GM12864 (cell line): ENCODE measurements at regions not wholly inside any gene's neighbourhood (a gene's known extent, or its start where the extent isn't known, plus 50 kb on each side); places are given as distances from the start of the nearest gene placed in this dataset.

ENCODE experiments used
- DNase-seq: peaks from one replicate; pipeline ENCODE4 v3.0.0-alpha.2; 2011; ENCODE audit warnings: low read depth
- H3K4me3 ChIP-seq: 2 replicates; pipeline ENCODE4 v1.5.1; 2011; ENCODE audit warnings: mild to moderate bottlenecking, low read depth, low read length, control low read depth
- TF ChIP-seq, protein P1 (sequence below): IDR thresholded peaks from 2 replicates; pipeline ENCODE4 v1.5.1; 2011; ENCODE audit warnings: low read depth, mild to moderate bottlenecking, moderate library complexity, low read length, control low read depth, inconsistent platforms; ENCODE audit errors: missing control alignments

DNA sequence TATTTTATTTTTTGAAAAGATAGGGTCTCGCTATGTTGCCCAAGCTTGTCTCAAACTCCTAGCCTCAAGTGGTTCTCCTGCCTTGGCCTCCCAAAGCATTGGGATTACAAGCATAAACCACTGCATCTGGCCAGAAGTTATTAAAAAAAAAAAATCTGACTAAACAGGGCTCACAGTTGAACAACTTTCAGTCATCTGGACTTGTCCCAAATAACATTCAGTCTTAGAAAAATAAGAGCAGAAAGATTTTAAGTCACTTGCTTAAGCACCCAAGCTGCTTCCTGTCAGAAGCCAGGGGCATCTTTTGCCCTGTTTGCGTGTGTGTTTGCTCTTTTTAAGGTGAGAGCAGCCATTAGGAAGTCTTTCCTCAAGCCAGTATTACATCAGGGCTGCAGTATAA, 286.8 kb downstream of the LMO4 start:
- TF ChIP-seq, protein P1, sequence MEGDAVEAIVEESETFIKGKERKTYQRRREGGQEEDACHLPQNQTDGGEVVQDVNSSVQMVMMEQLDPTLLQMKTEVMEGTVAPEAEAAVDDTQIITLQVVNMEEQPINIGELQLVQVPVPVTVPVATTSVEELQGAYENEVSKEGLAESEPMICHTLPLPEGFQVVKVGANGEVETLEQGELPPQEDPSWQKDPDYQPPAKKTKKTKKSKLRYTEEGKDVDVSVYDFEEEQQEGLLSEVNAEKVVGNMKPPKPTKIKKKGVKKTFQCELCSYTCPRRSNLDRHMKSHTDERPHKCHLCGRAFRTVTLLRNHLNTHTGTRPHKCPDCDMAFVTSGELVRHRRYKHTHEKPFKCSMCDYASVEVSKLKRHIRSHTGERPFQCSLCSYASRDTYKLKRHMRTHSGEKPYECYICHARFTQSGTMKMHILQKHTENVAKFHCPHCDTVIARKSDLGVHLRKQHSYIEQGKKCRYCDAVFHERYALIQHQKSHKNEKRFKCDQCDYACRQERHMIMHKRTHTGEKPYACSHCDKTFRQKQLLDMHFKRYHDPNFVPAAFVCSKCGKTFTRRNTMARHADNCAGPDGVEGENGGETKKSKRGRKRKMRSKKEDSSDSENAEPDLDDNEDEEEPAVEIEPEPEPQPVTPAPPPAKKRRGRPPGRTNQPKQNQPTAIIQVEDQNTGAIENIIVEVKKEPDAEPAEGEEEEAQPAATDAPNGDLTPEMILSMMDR, result no peak

DNA sequence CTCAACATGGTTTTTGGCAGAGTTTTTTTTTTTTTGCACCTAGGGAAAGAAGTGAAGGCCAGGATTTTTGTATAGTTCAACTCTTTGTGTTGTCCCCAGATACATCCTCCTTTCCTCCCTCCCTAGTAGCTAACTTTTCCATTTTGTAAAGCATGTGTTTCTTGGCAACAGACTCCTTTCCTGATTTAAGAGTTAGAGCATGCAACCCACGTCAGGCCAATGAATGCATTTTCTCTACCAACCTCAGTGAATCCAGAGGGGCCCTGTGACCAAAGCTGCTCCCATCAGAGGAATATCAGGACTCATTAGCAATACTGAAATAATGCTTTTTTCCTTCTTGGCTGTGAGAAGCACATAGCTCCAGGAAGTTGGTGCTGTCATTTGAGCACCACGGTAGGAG, 287.2 kb downstream of the LMO4 start:
- no peak for DNase-seq
- no peak overlapping the region for H3K4me3 ChIP-seq
- TF ChIP-seq, protein P1, result no peak

More for the DNA sequence above, 286.8 kb downstream of the LMO4 start:
- DNase-seq, result no peak
- no peak overlapping the region for H3K4me3 ChIP-seq

DNA sequence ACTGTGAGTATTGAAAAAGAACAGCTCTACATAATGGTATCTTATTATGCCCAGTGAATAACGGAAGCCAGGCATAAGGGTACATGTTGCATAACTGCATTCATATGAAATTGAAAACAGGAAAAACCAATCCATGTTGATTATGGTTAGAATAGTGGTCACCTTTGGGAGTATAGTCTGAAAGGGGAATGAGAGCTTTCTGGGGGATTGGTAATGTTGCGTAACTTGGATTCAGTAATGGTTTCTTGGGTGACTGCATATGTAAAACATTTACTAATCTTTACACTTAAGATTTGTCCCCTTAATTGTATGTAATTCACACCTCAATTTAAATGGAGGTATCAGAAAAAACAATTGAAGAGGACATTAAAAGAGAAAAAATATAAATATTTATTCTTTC, 292.1 kb downstream of the LMO4 start:
- no peak for DNase-seq
- H3K4me3 ChIP-seq, result no peak overlapping the region
- TF ChIP-seq, protein P1, result no peak

DNA sequence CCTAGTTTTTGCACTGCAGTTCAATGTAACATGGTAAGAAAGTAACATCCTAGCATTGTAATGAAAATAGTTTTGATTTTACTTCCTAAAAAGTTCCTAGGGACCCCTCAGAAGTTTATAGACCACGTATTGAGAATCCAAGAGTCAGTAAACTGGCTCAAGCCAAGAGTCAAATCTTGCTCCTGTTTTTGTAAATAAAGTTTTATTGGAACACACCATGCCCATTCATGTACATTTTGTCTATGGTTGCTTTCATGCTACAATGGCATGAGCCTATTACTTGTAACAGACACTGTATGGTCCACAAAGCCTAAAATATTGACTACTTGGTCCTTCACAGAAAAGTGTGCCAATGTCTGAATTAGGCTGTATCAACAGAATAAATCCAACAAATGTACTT, 301.0 kb downstream of the LMO4 start:
- DNase-seq, result no peak
- TF ChIP-seq, protein P1, result no peak
- H3K4me3 ChIP-seq, result no peak overlapping the region

DNA sequence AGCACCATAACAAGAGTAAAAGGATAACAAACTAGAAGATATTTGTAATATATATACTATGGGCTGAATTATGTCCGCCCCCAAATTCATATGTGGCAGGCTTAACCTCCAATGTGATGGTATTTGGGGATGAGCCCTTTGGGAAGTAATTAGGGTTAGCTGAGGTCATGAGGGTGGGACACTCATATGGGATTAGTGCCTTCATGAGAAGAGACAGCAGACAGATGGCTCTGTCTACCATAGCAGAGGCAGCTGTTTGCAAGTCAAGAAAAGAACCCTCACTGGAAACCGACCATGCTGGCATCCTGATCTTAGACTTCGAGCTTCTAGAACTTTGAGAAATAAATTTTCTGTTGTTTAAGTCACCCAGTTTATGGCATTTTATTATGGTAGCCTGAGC, 303.6 kb downstream of the LMO4 start:
- H3K4me3 ChIP-seq, result no peak overlapping the region
- TF ChIP-seq, protein P1, result no peak
- DNase-seq, result no peak

DNA sequence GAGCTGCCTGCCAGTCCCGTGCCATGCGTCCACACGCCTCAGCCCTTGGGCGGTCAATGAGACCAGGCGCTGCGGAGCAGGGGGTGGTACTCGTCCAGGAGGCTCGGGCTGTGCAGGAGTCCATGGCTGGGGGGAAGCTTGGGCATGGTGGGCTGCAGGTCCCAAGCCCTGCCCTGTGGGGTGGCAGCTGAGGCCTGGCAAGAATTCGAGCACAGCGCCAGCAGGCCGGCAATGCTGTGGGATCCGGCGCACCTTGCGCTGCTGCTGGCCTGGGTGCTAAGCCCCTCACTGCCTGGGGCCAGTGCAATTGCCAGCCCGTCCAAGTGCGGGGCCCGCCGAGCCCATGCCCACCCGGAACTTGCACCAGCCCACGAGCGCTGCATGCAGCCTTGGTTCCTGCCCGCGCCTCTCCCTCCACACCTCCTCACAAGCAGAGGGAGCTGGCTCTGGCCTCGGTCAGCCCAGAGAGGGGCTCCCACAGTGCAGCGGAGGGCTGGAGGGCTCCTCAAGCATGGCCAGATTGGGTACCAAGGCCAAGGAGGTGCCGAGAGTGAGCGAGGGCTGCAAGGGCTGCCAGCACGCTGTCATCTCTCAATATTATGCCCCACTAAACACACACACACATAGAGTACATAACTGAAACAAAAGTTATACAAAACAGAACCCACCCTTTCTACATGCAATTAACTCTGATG, 307.7 kb downstream of the LMO4 start:
- TF ChIP-seq, protein P1, result no peak
- no peak overlapping the region for H3K4me3 ChIP-seq

DNA sequence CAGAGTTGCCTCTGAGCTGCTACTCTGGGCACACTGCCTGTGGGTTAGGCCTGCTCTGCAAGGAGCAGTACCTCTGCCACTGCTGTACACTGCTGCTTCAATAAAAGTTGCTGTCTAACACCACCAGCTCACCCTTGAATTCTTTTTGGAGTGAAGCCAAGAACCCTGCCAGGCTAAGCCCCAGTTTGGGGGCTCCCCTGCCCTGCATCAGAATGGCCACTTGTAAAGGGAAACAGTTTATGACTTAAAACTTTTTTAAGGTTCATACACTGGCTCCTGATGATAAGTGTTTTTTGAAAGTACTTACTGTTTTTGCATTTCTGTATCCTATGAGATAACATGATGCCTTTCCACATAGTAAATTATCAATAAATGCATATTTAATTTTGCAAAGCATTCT, 310.0 kb downstream of the LMO4 start:
- DNase-seq, result no peak
- TF ChIP-seq, protein P1, result no peak
- no peak overlapping the region for H3K4me3 ChIP-seq

More for the DNA sequence above, 307.7 kb downstream of the LMO4 start:
- no peak for DNase-seq
